ENCODE measurements at regions not wholly inside any gene's neighbourhood (a gene's known extent, or its start where the extent isn't known, plus 50 kb on each side); places are given as distances from the start of the nearest gene placed in this dataset.
"Not testable (repeated sequence)": the region's sequence is repeated elsewhere in the genome, so short reads cannot be mapped to it uniquely, and the experiment has no call there.

GRCh38 chr2:144724460-144724859 lies 204.5 kb upstream of the ZEB2 start:
- not testable (repeated sequence) for H3K4me3 ChIP-seq; H3K27ac Mint-ChIP-seq; DNase-seq (ENCODE audit: low spot score); H3K9me3 Mint-ChIP-seq; H2AFZ ChIP-seq; H3K4me1 ChIP-seq (ENCODE audit: insufficient read depth); H3K4me1 Mint-ChIP-seq; H3K36me3 ChIP-seq (ENCODE audit: insufficient read depth); H3F3A ChIP-seq (replicated peaks; ENCODE audit: low read depth); H4K20me1 ChIP-seq (replicated peaks; ENCODE audit: insufficient read depth); H3K27me3 Mint-ChIP-seq (ENCODE audit: insufficient read depth, low read depth, poor library complexity); H3K27ac ChIP-seq (ENCODE audit: low read depth); H3K4me3 Mint-ChIP-seq; H3K4me2 ChIP-seq; H3K36me3 Mint-ChIP-seq (ENCODE audit: low read depth); H3K79me2 ChIP-seq (replicated peaks; ENCODE audit: insufficient read depth); H3K27me3 ChIP-seq (ENCODE audit: insufficient read depth); H3K9me2 ChIP-seq (ENCODE audit: insufficient read depth); ATAC-seq

- Histone ChIP-seq H3K4me2 (no peak overlapping the region), H3K9me2 (ENCODE audit: insufficient read depth) (no peaks in the 10 kb centered on the region; the same call in 1 of the 2 replicates), H4K20me1 (replicated peaks; ENCODE audit: insufficient read depth) (no peaks in the 10 kb centered on the region), H3K27me3 (ENCODE audit: insufficient read depth) (no peaks in the 10 kb centered on the region), H3K27ac (ENCODE audit: low read depth) (no peak overlapping the region), H3K4me3 (no peak overlapping the region), H3F3A (replicated peaks; ENCODE audit: low read depth) (no peaks in the 10 kb centered on the region), H3K79me2 (replicated peaks; ENCODE audit: insufficient read depth) (no peaks in the 10 kb centered on the region), H2AFZ (no peak overlapping the region), H3K36me3 (ENCODE audit: insufficient read depth) (no peaks in the 10 kb centered on the region), H3K4me1 (ENCODE audit: insufficient read depth) (no peaks in the 10 kb centered on the region)
- ATAC-seq, result no peak
- H3K27ac Mint-ChIP-seq, result no peak overlapping the region
- no peak for DNase-seq (ENCODE audit: low spot score)
- H3K4me1 Mint-ChIP-seq, result no peaks in the 10 kb centered on the region
- no peak overlapping the region for H3K4me3 Mint-ChIP-seq
- TF ChIP-seq NANOG (IDR thresholded peaks at IDR 0.05; ENCODE audit: borderline replicate concordance) (no peak), ETS1 (IDR thresholded peaks at IDR 0.05) (no peak), ZNF114 (CRISPR knock-in tag; IDR thresholded peaks at IDR 0.05) (no peak), REST (IDR thresholded peaks at IDR 0.05; ENCODE audit: unreplicated experiment) (no peak), STAT1 (IDR thresholded peaks at IDR 0.05; ENCODE audit: unreplicated experiment) (no peak), EZH2 (IDR thresholded peaks at IDR 0.05; ENCODE audit: low read depth, unreplicated experiment) (no peak)
- peaks cover 17% of the 10 kb centered on the region; the same call in 2 of the 3 replicates for H3K36me3 Mint-ChIP-seq (ENCODE audit: low read depth)
- peaks cover 19% of the 10 kb centered on the region for H3K9me3 Mint-ChIP-seq
- H3K27me3 Mint-ChIP-seq (ENCODE audit: insufficient read depth, low read depth, poor library complexity), result peaks cover 1% of the 10 kb centered on the region
Observed at GRCh38 chr2:144718376-144718775, 198.5 kb upstream of the ZEB2 start.

- Mint-ChIP-seq H3K4me1 (peaks cover 21% of the 10 kb centered on the region), H3K9me3 (peaks cover 19% of the 10 kb centered on the region), H3K4me3 (no peak overlapping the region), H3K27me3 (ENCODE audit: insufficient read depth, low read depth, poor library complexity) (peaks cover 1% of the 10 kb centered on the region), H3K27ac (no peak overlapping the region), H3K36me3 (ENCODE audit: low read depth) (peaks cover 17% of the 10 kb centered on the region; the same call in 2 of the 3 replicates)
- Histone ChIP-seq H3K4me3 (no peak overlapping the region), H3F3A (replicated peaks; ENCODE audit: low read depth) (no peaks in the 10 kb centered on the region), H3K36me3 (ENCODE audit: insufficient read depth) (no peaks in the 10 kb centered on the region), H3K27ac (ENCODE audit: low read depth) (no peak overlapping the region), H2AFZ (no peak overlapping the region), H3K27me3 (ENCODE audit: insufficient read depth) (no peaks in the 10 kb centered on the region), H3K79me2 (replicated peaks; ENCODE audit: insufficient read depth) (no peaks in the 10 kb centered on the region), H4K20me1 (replicated peaks; ENCODE audit: insufficient read depth) (no peaks in the 10 kb centered on the region), H3K4me1 (ENCODE audit: insufficient read depth) (peaks cover 23% of the 10 kb centered on the region), H3K9me2 (ENCODE audit: insufficient read depth) (no peaks in the 10 kb centered on the region; the same call in 1 of the 2 replicates), H3K4me2 (no peak overlapping the region)
- DNase-seq (ENCODE audit: low spot score) (no peak), ATAC-seq (no peak)
- TF ChIP-seq ZNF114 (CRISPR knock-in tag; IDR thresholded peaks at IDR 0.05), result no peak
- TF ChIP-seq ZNF462 (CRISPR knock-in tag; IDR thresholded peaks at IDR 0.05), result no peak
Observed at GRCh38 chr2:144715992-144716391, 196.1 kb upstream of the ZEB2 start.

Data from GM23338 (cell line).